ENCODE measurements at regions not wholly inside any gene's neighbourhood (a gene's known extent, or its start where the extent isn't known, plus 50 kb on each side); places are given as distances from the start of the nearest gene placed in this dataset.

DNA sequence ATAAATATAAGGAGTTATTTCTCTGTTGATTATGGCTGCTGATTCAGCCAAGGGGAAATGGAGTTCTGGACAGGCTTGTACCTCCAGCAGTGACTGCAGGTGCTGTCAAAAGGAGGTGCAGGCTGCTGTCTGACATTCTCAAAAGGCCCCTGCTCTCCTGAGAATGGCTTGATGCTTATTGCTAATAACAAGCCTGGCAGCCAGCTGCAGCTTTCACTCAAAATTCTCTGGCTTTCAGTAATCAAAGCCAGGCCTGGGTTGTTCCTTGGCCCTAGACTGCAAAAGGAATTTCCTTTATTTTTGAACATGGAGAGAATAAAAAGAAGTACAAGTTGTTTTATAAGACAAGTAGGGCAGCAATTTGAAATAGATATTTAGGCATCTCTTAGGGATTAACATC, 575.9 kb downstream of the MID1IP1 start:
- no peak for ATAC-seq
- intact Hi-C loops (cut with DNase I) = no loop called here

DNA sequence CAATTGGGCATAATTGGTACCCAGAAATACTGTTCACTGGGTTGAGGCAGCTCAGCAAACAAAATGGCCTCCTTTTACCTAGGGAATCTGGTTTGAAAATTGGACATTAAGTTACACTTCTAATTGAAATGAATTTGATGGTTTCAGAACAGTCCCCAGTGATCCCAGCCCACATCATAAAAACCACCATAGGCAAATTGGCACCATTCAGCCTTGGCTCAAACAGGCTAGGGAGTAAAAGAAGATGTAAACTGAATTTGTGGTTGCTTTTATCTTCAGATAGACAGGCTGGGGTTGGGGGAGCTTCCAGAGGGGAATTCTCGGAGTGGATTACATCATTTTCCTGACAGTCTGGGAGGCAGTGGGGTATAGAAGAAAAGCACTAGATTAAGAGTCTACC, 576.5 kb downstream of the MID1IP1 start:
- intact Hi-C loops (cut with DNase I) = no loop called here
- DNase-seq (ENCODE audit: missing footprints) = no peak
- no peak for ATAC-seq

More for the DNA sequence above, 575.9 kb downstream of the MID1IP1 start:
- DNase-seq (ENCODE audit: missing footprints) = no peak

GRCh38 chrX:39381422-39381821, 580.2 kb downstream of the MID1IP1 start:
- intact Hi-C loops (cut with DNase I) = no loop called here

GRCh38 chrX:39384996-39385395, 583.7 kb downstream of the MID1IP1 start:
- intact Hi-C loops (cut with DNase I) = no loop called here

More at GRCh38 chrX:39381422-39381821, 580.2 kb downstream of the MID1IP1 start:
- ATAC-seq (no peak), DNase-seq (ENCODE audit: missing footprints) (no peak)

DNA sequence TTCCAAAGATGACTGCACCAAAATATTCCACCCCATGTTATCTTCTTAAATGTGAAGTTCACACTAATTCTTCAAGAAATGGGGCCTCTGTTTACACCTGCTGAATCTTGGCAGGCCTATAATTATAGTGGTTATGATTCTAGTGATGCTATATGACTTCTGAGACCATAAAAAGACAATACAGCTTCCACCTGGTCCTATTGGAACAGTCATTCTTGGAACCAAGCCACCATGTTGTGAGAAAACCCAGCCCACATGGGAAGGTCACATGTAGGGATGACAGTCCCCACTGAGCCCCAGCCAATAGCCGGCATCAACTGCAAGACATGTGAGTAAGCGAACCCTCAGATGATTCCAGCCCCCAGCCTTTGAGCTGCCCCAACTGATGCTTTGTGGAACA, 587.5 kb downstream of the MID1IP1 start:
- ATAC-seq (no peak), DNase-seq (ENCODE audit: missing footprints) (no peak)
- intact Hi-C loops (cut with DNase I) = no loop called here

More at GRCh38 chrX:39384996-39385395, 583.7 kb downstream of the MID1IP1 start:
- no peak for DNase-seq (ENCODE audit: missing footprints)
- no peak for ATAC-seq

DNA sequence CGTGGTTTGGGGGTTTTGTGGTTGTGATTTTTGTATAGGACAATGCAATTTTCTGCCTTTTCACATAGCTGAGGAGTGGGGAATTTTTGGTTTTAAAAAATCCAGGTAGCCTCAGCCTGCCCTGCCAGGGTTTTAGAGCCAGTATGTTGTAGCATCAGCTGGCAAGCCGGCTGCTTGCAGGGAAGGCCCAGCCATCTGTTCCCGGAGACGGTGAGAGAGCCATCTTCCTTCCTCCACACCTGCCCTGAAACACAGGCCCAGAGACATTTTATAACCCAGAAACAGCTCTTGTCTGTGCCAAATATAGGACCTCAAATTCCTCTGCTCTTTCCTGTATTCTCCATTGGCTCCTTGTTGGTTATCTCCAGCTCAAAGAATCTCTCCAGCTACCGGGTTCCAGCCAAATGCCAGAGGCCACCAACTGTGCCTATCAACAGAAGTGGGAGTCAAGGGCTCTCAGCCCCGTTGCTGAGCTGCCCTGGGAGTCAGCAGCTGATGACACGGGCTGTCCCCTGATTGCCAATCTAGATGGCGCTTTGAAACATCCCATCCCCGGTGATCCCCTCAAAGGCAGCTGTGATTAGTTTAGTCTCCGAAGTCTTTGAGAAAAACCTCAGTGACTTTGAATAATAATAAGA, 595.2 kb downstream of the MID1IP1 start:
- ATAC-seq = no peak
- DNase-seq (ENCODE audit: missing footprints) = no peak
- intact Hi-C loops (cut with DNase I) = no loop called here

- DNase-seq (ENCODE audit: missing footprints) = no peak
- ATAC-seq = no peak
- intact Hi-C loops (cut with DNase I) = no loop called here
Observed at GRCh38 chrX:39397561-39398199, 596.4 kb downstream of the MID1IP1 start.

DNA sequence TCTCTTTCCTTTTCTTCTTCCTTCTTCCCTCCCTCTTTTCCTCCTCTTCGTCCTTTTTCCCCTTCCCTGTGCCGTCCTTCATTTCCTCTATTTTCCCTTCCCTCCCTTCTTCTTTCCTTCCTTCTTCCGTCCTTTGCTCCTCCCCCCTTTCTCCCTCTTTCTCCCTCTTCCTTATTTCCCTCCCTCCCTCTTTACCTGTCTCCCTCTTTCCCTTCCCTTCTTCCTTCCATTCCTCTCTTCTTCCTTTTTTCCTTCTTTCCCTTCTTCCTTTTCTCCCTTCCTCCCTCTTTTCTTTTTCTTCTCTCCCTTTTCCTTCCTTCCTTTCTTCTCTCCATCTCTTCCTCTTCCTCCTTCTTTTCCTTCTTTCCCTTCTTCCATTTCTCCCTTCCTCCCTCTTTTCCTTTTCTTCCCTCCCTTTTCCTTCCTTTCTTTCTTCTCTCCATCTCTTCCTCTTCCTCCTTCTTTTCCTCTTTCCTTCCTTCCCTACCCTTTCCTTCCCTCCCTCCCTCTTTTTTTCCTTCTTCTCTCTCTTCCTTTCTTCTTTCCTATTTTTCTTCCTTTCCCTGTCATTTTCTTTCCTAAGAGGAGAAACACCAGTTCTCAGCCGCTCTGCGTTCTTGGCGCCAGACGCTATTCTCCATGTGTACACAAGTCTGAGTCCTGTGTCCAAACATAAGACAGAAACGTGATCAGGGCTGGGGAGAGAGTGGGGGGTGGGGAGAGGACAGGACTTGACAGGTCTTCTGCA, 597.1 kb downstream of the MID1IP1 start:
- ATAC-seq (no peak), DNase-seq (ENCODE audit: missing footprints) (no peak)
- intact Hi-C loops (cut with DNase I) = no loop called here

GRCh38 chrX:39398963-39399261, 597.7 kb downstream of the MID1IP1 start:
- ATAC-seq = no peak
- DNase-seq (ENCODE audit: missing footprints) = no peak

GRCh38 chrX:39399387-39399786, 598.1 kb downstream of the MID1IP1 start:
- no peak for ATAC-seq
- DNase-seq (ENCODE audit: missing footprints) = no peak
- intact Hi-C loops (cut with DNase I) = no loop called here

More at GRCh38 chrX:39398963-39399261, 597.7 kb downstream of the MID1IP1 start:
- intact Hi-C loops (cut with DNase I) = no loop called here

GRCh38 chrX:39401483-39402110, 600.3 kb downstream of the MID1IP1 start:
- no peak for ATAC-seq
- intact Hi-C loops (cut with DNase I) = no loop called here
- DNase-seq (ENCODE audit: missing footprints) = no peak

GRCh38 chrX:39402158-39402557, 600.9 kb downstream of the MID1IP1 start:
- ATAC-seq = no peak
- intact Hi-C loops (cut with DNase I) = no loop called here
- DNase-seq (ENCODE audit: missing footprints) = no peak

DNA sequence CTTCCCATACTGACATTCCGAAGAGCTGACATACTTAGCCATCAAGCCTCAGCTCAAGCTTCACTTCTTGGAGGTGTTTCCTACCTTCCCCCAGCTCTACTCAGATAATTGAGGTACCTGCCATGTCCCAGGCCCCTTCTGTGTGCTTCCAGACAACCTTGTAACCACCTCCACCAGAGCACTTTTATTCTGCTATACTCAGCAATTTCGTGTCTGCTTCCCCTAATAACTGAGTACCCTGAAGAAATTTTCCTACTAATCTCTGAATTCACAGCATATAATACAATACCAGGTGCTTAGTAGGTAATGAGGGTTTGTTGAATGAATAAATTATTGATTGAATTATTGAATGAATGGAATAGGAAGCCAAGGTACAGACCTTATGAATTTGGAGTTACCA, 605.5 kb downstream of the MID1IP1 start:
- intact Hi-C loops (cut with DNase I) = no loop called here
- DNase-seq (ENCODE audit: missing footprints) (no peak), ATAC-seq (no peak)

- ATAC-seq (no peak), DNase-seq (ENCODE audit: missing footprints) (no peak)
- intact Hi-C loops (cut with DNase I) = no loop called here
Observed at GRCh38 chrX:39409246-39409917, 608.1 kb downstream of the MID1IP1 start.

- intact Hi-C loops (cut with DNase I) = no loop called here
- no peak for ATAC-seq
- DNase-seq (ENCODE audit: missing footprints) = no peak
Observed at GRCh38 chrX:39414290-39414854, 613.1 kb downstream of the MID1IP1 start.

DNA sequence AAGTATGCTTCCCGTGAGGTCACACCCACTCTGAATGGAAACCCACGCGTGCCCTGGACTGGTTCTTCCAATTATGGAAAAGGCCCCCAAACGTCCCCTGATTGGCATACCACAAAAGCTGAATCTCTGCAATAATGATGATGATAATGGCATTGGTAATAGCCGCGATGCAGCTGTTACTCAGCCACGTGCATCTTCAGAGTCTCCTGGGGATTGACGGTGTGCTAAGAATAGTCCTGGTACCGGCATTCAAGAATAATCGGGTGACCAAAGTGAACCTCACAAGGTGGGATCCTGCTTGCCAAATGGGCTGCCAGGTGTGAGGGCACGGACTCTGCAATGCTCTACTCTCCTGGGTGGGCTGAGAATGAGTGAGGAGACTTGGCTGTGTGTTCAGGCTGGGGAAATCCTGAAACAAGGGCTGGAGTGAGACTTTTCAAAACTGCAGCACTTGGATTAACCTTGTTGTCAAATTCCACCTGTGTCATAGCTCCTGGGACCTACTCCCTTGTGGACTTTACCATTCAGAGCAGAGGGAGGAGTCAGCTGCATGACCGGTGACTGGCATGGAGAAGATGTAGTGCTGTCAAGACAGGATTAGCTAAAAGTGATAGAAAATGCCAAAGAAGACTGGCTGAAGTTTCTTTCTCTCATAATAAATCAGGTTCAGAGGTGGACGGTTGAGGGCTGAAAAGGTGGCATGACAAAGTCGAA, 615.4 kb downstream of the MID1IP1 start:
- intact Hi-C loops (cut with DNase I) = loop anchor here (5.0 kb wide), 1 partner anchor 79 kb away; no protein-coding TSS in a partner anchor
- ATAC-seq (no peak), DNase-seq (ENCODE audit: missing footprints) (no peak)

GRCh38 chrX:39418254-39418704, 617.0 kb downstream of the MID1IP1 start:
- no peak for DNase-seq (ENCODE audit: missing footprints)
- no peak for ATAC-seq
- intact Hi-C loops (cut with DNase I) = loop anchor here (5.0 kb wide), 1 partner anchor 81 kb away; no protein-coding TSS in a partner anchor
